GM19328 (cell line): ENCODE measurements at regions not wholly inside any gene's neighbourhood (a gene's known extent, or its start where the extent isn't known, plus 50 kb on each side); places are given as distances from the start of the nearest gene placed in this dataset.

Experiments used
- ATAC-seq: cut with Tn5 transposase; IDR thresholded peaks from one replicate; pipeline ENCODE4 v1.9.1; 2021; ENCODE audit warnings: mild to moderate bottlenecking, moderate library complexity; ENCODE audit not compliant: unreplicated experiment

DNA sequence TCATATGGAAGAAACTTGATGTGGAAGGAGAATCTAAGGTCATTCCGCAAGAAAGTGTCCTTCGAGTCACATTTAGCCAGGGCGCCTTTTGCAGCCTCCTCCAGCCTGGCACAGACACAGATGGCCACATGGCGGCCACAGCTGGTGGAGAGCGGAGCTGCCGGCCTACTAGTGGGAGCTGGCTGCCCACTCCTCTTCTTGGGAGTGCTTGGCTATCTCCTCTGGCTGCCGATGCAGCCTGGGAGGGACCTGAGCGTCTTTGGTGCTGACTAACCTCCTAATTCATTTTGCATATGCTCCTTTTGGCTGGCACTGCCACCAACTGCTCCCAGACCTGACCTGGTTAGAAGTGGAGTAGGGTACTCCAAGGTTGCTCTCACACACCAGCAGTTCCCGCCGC, 199.3 kb upstream of the MYT1L start:
- no peak for ATAC-seq

DNA sequence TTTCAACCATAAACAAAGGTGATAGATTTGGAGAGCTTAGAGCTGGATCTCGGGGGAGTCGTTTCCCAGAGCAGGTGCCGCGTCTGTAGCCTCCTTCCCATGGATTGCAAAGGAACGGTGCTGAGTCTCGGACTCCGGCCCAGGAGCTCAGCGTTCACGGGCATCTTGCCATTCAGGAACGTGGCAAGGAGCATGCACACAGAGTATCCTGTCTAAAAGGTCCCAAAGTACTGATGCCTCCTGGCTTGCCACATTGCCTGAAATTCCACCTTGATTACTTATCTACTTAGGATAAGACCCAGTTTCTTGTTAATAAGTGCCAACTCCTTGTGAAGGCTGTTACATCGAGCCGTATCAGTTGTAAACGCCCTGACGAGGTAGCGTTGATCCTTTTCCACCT, 197.8 kb upstream of the MYT1L start:
- no peak for ATAC-seq

GRCh38 chr2:2527148-2527547, 196.1 kb upstream of the MYT1L start:
- no peak for ATAC-seq

DNA sequence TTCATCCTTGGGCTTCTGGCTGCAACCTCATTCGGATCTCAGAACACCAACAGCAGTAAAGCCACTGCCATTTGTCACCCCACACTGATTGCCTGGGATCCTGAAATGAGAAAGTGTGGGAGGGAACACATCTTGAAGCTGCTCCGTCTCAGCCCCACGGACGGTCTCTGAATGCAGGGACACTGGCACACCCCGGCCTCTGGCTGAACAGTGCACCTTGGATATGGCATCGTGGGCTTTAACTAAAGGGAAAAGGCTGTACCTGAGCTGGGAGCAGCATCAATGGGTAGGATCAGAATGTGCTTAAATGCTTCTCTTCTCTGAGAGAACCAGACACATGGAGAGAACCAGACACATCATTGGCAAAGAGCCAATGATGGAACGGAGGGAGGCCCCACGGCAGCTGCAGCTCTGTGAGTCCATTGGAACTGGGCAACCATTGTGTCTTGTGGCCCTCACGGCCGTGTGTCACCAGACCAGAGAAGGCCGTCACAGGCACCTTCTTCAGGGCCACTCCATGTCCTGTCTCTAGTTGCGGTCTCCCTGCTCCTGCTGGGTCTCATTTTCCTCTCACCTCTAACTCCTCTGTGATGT, 193.4 kb upstream of the MYT1L start:
- no peak for ATAC-seq

GRCh38 chr2:2523461-2524347, 192.6 kb upstream of the MYT1L start:
- no peak for ATAC-seq

- no peak for ATAC-seq
Measured at GRCh38 chr2:2520401-2520811, 189.3 kb upstream of the MYT1L start.

DNA sequence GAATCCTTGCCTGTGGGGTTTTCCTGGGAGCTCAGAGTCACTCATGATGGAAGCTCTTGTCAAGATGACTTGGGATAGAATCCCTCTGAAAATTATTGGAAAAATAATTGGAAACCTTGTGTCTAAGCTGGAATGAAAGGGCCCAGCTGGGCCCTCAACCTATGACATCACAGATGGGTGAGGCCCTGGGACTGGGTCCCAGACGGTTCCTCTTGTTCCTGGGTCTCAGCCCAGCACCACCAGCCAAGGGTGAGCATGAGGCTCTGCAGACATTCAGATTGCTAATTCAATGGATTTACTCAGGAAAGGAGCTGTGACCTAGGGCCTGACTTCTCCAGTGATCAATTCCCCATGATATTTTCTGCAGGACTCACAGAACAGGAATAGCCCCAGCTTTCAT, 188.3 kb upstream of the MYT1L start:
- no peak for ATAC-seq

DNA sequence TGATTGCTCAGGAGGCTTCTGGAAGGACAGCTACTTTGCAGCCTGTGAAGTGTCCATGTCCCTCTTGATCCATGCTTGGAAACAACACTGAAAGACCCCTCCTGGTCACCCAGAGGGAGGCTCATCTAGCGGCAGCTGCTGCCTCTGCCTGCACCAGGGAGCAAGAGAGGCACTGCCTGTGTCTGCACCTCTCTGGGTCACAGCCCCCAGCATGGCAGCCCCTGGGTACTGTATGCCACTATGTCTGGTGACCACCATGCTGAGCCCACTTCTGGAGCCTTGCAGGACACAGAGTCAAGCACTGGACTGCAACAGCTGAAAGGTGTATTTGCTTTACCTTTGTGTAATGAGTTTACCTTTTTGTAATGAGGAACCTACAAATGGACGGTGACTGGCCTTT, 186.3 kb upstream of the MYT1L start:
- ATAC-seq, result no peak

- ATAC-seq, result no peak
Measured at GRCh38 chr2:2516386-2516785, 185.3 kb upstream of the MYT1L start.

DNA sequence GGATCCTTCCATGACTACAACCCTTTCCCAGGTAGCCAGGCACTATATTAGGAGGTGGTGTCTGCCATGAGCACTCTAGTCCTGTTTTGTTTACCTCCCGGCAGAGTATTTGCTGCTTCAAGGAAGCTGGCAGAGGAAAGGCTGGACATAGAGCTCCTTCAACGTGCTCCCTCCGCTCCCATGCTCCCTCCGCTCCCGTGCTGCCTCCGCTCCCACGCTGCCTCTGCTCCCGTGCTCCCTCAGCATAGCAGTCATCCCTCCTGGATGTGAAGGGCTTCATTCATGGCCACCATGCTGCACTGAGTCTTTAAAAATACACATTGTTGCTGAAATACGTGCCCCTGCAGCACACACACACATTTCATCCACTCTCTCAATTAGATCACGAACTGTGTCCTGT, 181.9 kb upstream of the MYT1L start:
- ATAC-seq, result no peak

- ATAC-seq, result no peak
Measured at GRCh38 chr2:2507417-2507997, 176.4 kb upstream of the MYT1L start.

GRCh38 chr2:2506536-2506935, 175.5 kb upstream of the MYT1L start:
- ATAC-seq, result no peak

DNA sequence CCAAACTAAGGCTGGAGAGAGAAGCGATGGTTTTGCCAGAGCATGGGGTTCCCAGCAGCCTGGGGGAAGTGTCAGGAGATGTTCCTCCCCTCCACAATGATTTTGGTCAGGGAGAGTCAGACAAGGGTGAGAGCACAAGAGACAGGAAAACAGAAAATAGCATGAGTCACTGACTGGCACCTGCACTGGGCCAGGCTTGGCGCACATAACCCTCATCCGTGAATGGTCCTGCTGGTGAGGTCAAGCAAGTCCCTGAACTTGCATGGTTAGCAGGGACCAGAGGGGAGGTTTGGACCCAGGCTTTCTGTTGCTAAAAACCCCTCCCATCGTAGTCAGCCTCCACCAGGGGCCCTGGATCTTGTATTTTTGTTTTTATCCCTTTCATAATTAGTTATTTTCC, 174.5 kb upstream of the MYT1L start:
- no peak for ATAC-seq

GRCh38 chr2:2503864-2504418, 172.9 kb upstream of the MYT1L start:
- ATAC-seq, result no peak

GRCh38 chr2:2502201-2502549, 171.1 kb upstream of the MYT1L start:
- ATAC-seq, result no peak

GRCh38 chr2:2501454-2502200, 170.6 kb upstream of the MYT1L start:
- ATAC-seq, result no peak

DNA sequence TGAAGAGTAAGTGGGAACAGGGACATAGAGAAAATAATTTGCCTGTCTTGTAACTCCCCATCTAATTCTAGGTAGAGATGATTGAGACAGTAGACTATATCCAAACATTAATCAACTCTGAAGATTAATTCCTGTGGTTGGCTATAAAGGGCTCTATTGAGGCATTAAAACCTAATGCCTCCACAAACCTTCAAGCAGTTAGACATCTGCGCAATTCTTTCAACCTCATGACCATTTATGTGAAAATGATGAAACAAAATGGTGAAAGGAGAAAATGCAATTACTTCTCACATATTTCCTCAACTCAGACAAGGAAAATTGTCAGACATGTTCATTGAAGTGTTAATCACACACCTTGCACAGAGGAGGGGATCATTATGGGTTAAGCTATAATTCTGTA, 164.5 kb upstream of the MYT1L start:
- no peak for ATAC-seq

GRCh38 chr2:2493496-2493895, 162.4 kb upstream of the MYT1L start:
- ATAC-seq, result no peak

GRCh38 chr2:2492800-2493199, 161.7 kb upstream of the MYT1L start:
- no peak for ATAC-seq

- ATAC-seq, result no peak
Measured at GRCh38 chr2:2491964-2492363, 160.9 kb upstream of the MYT1L start.

DNA sequence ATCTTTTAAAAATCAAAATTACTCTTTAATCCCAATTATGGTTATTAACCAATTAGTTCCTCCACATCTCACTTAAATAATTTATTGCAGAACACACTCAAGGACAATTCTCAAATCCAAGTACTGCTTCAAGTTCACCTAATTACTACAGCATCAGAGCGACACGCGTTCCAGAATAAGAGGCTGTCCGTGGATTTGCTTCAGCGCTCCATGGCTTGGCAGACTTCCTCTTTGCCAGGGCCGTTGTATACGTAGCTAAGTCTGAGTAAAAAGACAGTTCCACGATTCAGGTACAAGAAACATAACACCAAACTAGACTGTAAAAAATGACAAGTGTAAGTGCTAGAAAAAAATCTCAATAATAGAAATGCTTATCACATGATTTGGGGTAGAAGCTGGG, 153.2 kb upstream of the MYT1L start:
- no peak for ATAC-seq
